GM12878 (cell line): ENCODE measurements at regions not wholly inside any gene's neighbourhood (a gene's known extent, or its start where the extent isn't known, plus 50 kb on each side); places are given as distances from the start of the nearest gene placed in this dataset.

Experiments used
- CHD2 ChIP-seq: IDR thresholded peaks from 2 replicates; pipeline ENCODE4 v1.6.1; 2011; ENCODE audit warnings: low read depth, low read length, improper control_type of control experiment, borderline replicate concordance
- CREM ChIP-seq: IDR thresholded peaks from 2 replicates; pipeline ENCODE4 v1.6.1; 2014; ENCODE audit warnings: antibody characterized with exemption, low read depth
- EP300 ChIP-seq, 2 experiments: fragments of 150-350 bp in 1 of 2; IDR thresholded peaks; 2 replicates each; pipeline ENCODE4 v1.6.1; 2011 to 2012; ENCODE audit warnings: low read depth in 2 of 2, low read length in 2 of 2, borderline replicate concordance in 1 of 2, improper control_type of control experiment in 1 of 2, inconsistent platforms in 1 of 2; ENCODE audit not compliant: control insufficient read depth in 1 of 2
- GABPA ChIP-seq: IDR thresholded peaks from 2 replicates; pipeline ENCODE4 v1.6.1; 2014; ENCODE audit warnings: antibody characterized with exemption, low read depth, mild to moderate bottlenecking, inconsistent platforms
- REST ChIP-seq: IDR thresholded peaks from 2 replicates; pipeline ENCODE4 v1.6.1; 2012; ENCODE audit warnings: mild to moderate bottlenecking, low read depth, low read length
- TF ChIP-seq, protein P1 (sequence below), 3 experiments: IDR thresholded peaks in 2 of 3; conservative IDR thresholded peaks in 1 of 3; 2 replicates each; pipeline ENCODE4 v1.5.1; 2011; ENCODE audit warnings: low read depth in 3 of 3, low read length in 3 of 3, mild to moderate bottlenecking in 3 of 3, control low read depth in 2 of 3, moderate library complexity in 2 of 3, inconsistent platforms in 1 of 3, mixed read lengths in 1 of 3; ENCODE audit not compliant: control insufficient read depth in 2 of 3, insufficient read depth in 1 of 3; ENCODE audit errors: extremely low read depth in 1 of 3

GRCh38 chr2:216784456-216784855, 75.4 kb downstream of the TNP1 start:
- TF ChIP-seq, protein P1, sequence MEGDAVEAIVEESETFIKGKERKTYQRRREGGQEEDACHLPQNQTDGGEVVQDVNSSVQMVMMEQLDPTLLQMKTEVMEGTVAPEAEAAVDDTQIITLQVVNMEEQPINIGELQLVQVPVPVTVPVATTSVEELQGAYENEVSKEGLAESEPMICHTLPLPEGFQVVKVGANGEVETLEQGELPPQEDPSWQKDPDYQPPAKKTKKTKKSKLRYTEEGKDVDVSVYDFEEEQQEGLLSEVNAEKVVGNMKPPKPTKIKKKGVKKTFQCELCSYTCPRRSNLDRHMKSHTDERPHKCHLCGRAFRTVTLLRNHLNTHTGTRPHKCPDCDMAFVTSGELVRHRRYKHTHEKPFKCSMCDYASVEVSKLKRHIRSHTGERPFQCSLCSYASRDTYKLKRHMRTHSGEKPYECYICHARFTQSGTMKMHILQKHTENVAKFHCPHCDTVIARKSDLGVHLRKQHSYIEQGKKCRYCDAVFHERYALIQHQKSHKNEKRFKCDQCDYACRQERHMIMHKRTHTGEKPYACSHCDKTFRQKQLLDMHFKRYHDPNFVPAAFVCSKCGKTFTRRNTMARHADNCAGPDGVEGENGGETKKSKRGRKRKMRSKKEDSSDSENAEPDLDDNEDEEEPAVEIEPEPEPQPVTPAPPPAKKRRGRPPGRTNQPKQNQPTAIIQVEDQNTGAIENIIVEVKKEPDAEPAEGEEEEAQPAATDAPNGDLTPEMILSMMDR (IDR thresholded peaks at IDR 0.05 in 2 of 3, conservative IDR thresholded peaks at IDR 0.05 in 1 of 3; ENCODE audit: control insufficient read depth in 2 of 3, extremely low read depth in 1 of 3, insufficient read depth in 1 of 3, low read depth in 3 of 3, low read length in 3 of 3), result no peak
- TF ChIP-seq CHD2 (no peak), GABPA (no peak), EP300 (IDR thresholded peaks at IDR 0.05; ENCODE audit: borderline replicate concordance in 1 of 2, control insufficient read depth in 1 of 2, low read depth in 2 of 2, low read length in 2 of 2) (no peak), REST (no peak), CREM (no peak)
